HEK293 (cell line): ENCODE measurements at regions not wholly inside any gene's neighbourhood (a gene's known extent, or its start where the extent isn't known, plus 50 kb on each side); places are given as distances from the start of the nearest gene placed in this dataset.

ENCODE experiments used
- ATF2 ChIP-seq: fragments of 450-650 bp; formaldehyde crosslinking; IDR thresholded peaks from 2 replicates; pipeline ENCODE4 v1.5.1; 2016; ENCODE audit warnings: missing biosample characterization, missing genetic modification characterization, low read depth
- GLI4 ChIP-seq: fragments of 450-650 bp; formaldehyde crosslinking; IDR thresholded peaks from 2 replicates; pipeline ENCODE4 v1.5.1; 2016; ENCODE audit warnings: missing biosample characterization, missing genetic modification characterization
- HIC1 ChIP-seq: fragments of 450-650 bp; formaldehyde crosslinking; IDR thresholded peaks from 2 replicates; pipeline ENCODE4 v1.5.1; 2016; ENCODE audit warnings: missing biosample characterization, missing genetic modification characterization
- KLF17 ChIP-seq: fragments of 450-650 bp; formaldehyde crosslinking; IDR thresholded peaks from 2 replicates; pipeline ENCODE4 v1.5.1; 2016; ENCODE audit warnings: missing biosample characterization, missing genetic modification characterization
- KLF8 ChIP-seq: fragments of 450-650 bp; formaldehyde crosslinking; IDR thresholded peaks from 2 replicates; pipeline ENCODE4 v1.5.1; 2016; ENCODE audit warnings: missing biosample characterization, missing genetic modification characterization
- MEIS1 ChIP-seq: sonication (generic); formaldehyde crosslinking; IDR thresholded peaks from 2 replicates; pipeline ENCODE4 v1.8.1; 2022; ENCODE audit warnings: missing genetic modification reagents, mild to moderate bottlenecking, borderline replicate concordance
- MYNN ChIP-seq: fragments of 450-650 bp; formaldehyde crosslinking; IDR thresholded peaks from 2 replicates; pipeline ENCODE4 v1.5.1; 2016; ENCODE audit warnings: missing biosample characterization, missing genetic modification characterization, borderline replicate concordance
- PATZ1 ChIP-seq: fragments of 450-650 bp; formaldehyde crosslinking; IDR thresholded peaks from 2 replicates; pipeline ENCODE4 v1.5.1; 2016; ENCODE audit warnings: missing biosample characterization, missing genetic modification characterization
- PRDM1 ChIP-seq: fragments of 450-650 bp; formaldehyde crosslinking; IDR thresholded peaks from 2 replicates; pipeline ENCODE4; 2016; ENCODE audit warnings: missing biosample characterization, missing genetic modification characterization
- TCF7L2 ChIP-seq: IDR thresholded peaks from 2 replicates; pipeline ENCODE4 v1.6.1; 2011; ENCODE audit warnings: low read depth, mild to moderate bottlenecking, inconsistent platforms, low read length, moderate library complexity, borderline replicate concordance
- TSHZ1 ChIP-seq: fragments of 450-650 bp; formaldehyde crosslinking; IDR thresholded peaks from 2 replicates; pipeline ENCODE4 v1.5.1; 2016; ENCODE audit warnings: missing biosample characterization, missing genetic modification characterization, borderline replicate concordance
- ZBTB1 ChIP-seq: fragments of 450-650 bp; formaldehyde crosslinking; IDR thresholded peaks from 2 replicates; pipeline ENCODE4 v1.5.1; 2016; ENCODE audit warnings: missing biosample characterization, missing genetic modification characterization
- ZBTB44 ChIP-seq: fragments of 450-650 bp; IDR thresholded peaks from 2 replicates; pipeline ENCODE4 v1.5.1; 2018; ENCODE audit warnings: missing biosample characterization, mild to moderate bottlenecking, missing genetic modification characterization
- ZEB2 ChIP-seq: fragments of 450-650 bp; formaldehyde crosslinking; IDR thresholded peaks from 2 replicates; pipeline ENCODE4 v1.5.1; 2016; ENCODE audit warnings: missing biosample characterization, missing genetic modification characterization
- ZNF10 ChIP-seq: fragments of 450-650 bp; formaldehyde crosslinking; IDR thresholded peaks from 2 replicates; pipeline ENCODE4 v1.5.1; 2017; ENCODE audit warnings: missing biosample characterization, missing genetic modification characterization
- ZNF133 ChIP-seq: fragments of 450-650 bp; formaldehyde crosslinking; IDR thresholded peaks from 2 replicates; pipeline ENCODE4 v1.5.1; 2016; ENCODE audit warnings: missing biosample characterization, missing genetic modification characterization
- ZNF140 ChIP-seq: fragments of 450-650 bp; formaldehyde crosslinking; IDR thresholded peaks from 2 replicates; pipeline ENCODE4 v1.5.1; 2016; ENCODE audit warnings: missing biosample characterization, missing genetic modification characterization
- ZNF174 ChIP-seq: fragments of 450-650 bp; formaldehyde crosslinking; IDR thresholded peaks from 2 replicates; pipeline ENCODE4 v1.5.0; 2017; ENCODE audit warnings: missing biosample characterization, mild to moderate bottlenecking, missing genetic modification characterization
- ZNF175 ChIP-seq: fragments of 450-650 bp; formaldehyde crosslinking; IDR thresholded peaks from 2 replicates; pipeline ENCODE4 v1.5.1; 2016; ENCODE audit warnings: missing biosample characterization, missing genetic modification characterization
- ZNF292 ChIP-seq: fragments of 450-650 bp; formaldehyde crosslinking; IDR thresholded peaks from 2 replicates; pipeline ENCODE4 v1.5.1; 2016; ENCODE audit warnings: low read depth, missing biosample characterization, missing genetic modification characterization, borderline replicate concordance
- ZNF302 ChIP-seq: fragments of 450-650 bp; formaldehyde crosslinking; IDR thresholded peaks from 2 replicates; pipeline ENCODE4 v1.5.1; 2016; ENCODE audit warnings: missing biosample characterization, missing genetic modification characterization, low read depth
- ZNF366 ChIP-seq: fragments of 450-650 bp; formaldehyde crosslinking; conservative IDR thresholded peaks from 2 replicates; pipeline ENCODE4 v1.5.1; 2016; ENCODE audit warnings: missing biosample characterization, missing genetic modification characterization
- ZNF549 ChIP-seq: fragments of 450-650 bp; IDR thresholded peaks from 2 replicates; pipeline ENCODE4 v1.5.1; 2018; ENCODE audit warnings: missing biosample characterization, missing genetic modification characterization, mild to moderate bottlenecking, inconsistent platforms, moderate library complexity
- ZNF623 ChIP-seq: fragments of 450-650 bp; formaldehyde crosslinking; IDR thresholded peaks from 2 replicates; pipeline ENCODE4 v1.5.1; 2016; ENCODE audit warnings: missing biosample characterization, missing genetic modification characterization
- ZNF626 ChIP-seq: fragments of 450-650 bp; sonication (Bioruptor Pico); formaldehyde crosslinking; IDR thresholded peaks from 2 replicates; pipeline ENCODE4 v1.5.1; 2018; ENCODE audit warnings: missing biosample characterization, missing genetic modification characterization, inconsistent platforms
- ZNF645 ChIP-seq: fragments of 450-650 bp; formaldehyde crosslinking; IDR thresholded peaks from 2 replicates; pipeline ENCODE4; 2016; ENCODE audit warnings: missing biosample characterization, missing genetic modification characterization
- ZNF843 ChIP-seq: fragments of 450-650 bp; formaldehyde crosslinking; IDR thresholded peaks from 2 replicates; pipeline ENCODE4 v1.5.1; 2016; ENCODE audit warnings: missing biosample characterization, missing genetic modification characterization

GRCh38 chr21:16079830-16080229 is 350.0 kb downstream of the USP25 start (continued):
- peak; percentile 31; the same call in 1 of the 2 replicates for TF ChIP-seq KLF8 (tag by site-specific recombination)
- TF ChIP-seq PATZ1 = no peak
- peak; percentile 75 for TF ChIP-seq HIC1 (tag by site-specific recombination)
- TF ChIP-seq TSHZ1 = peak; percentile 46; the same call in 1 of the 2 replicates
- TF ChIP-seq ZNF140 = no peak
- TF ChIP-seq ZNF549 (tag by site-specific recombination) = no peak
- no peak for TF ChIP-seq KLF17 (tag by site-specific recombination)
- TF ChIP-seq PRDM1 (tag by site-specific recombination) = no peak
- TF ChIP-seq ZNF843 (tag by site-specific recombination) = no peak
- TF ChIP-seq ZNF302 (tag by site-specific recombination) = no peak
- TF ChIP-seq ZEB2 (tag by site-specific recombination) = 0 out of 2 replicates have a peak, but pooled peaks have one; percentile 39
- TF ChIP-seq TCF7L2 = no peak
- TF ChIP-seq ZNF10 (tag by site-specific recombination) = no peak
- no peak for TF ChIP-seq ZNF623
- TF ChIP-seq MYNN = no peak
- no peak for TF ChIP-seq ZNF175 (tag by site-specific recombination)
- TF ChIP-seq ZBTB1 (tag by site-specific recombination) = no peak
- TF ChIP-seq GLI4 (tag by site-specific recombination) = no peak
- TF ChIP-seq ZNF366 (tag by site-specific recombination) = peak; percentile 44
- TF ChIP-seq ZNF645 (tag by site-specific recombination) = no peak
- no peak for TF ChIP-seq ZNF174 (tag by site-specific recombination)
- no peak for TF ChIP-seq ZNF292 (tag by site-specific recombination)
- TF ChIP-seq ZBTB44 (tag by site-specific recombination) = peak; percentile 59; the same call in 1 of the 2 replicates
- no peak for TF ChIP-seq ZNF133 (tag by site-specific recombination)
- TF ChIP-seq ZNF626 (tag by site-specific recombination) = no peak
- no peak for TF ChIP-seq MEIS1 (CRISPR knock-in tag)
- no peak for TF ChIP-seq ATF2
